ENCODE measurements at regions not wholly inside any gene's neighbourhood (a gene's known extent, or its start where the extent isn't known, plus 50 kb on each side); places are given as distances from the start of the nearest gene placed in this dataset.
A peak's percentile ranks its signal among the peaks of the same experiment; 100 is the strongest.

DNA sequence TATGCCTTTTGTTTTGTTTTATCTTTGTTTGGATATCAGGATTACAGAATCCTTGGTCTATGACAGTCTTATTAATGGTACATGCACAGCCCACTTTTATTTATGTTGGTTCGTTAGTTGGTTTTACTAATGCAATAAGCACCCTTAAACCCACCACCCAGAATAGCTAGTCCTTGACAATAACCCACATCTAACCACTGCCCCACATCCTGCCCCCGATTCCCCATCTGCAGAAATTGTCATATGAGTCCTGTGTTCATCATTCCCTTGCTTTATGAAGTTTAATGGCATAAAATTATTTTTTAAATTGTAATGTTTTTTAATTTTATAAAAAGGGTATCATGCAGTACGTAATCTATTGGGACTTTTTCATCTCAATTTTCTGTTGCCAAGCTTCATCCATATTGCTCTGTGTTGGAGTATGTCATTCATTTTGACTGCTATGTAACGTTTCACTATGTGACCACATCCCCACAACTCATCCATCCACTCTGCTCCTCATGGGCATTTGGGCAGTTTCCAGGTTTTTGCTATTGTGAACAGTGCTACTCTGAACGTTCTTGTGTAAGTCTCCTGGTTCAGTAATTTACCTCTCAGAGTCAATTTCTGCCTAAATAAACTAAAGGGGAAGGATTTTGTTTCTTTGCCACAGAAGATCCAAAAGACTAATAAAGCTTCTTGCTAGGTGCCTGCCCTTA is 150.4 kb downstream of the MRPL14 start:
- Histone ChIP-seq H3K23ac (ENCODE audit: low read depth, low read length, poor library complexity) (no peak overlapping the region), H2BK15ac (ENCODE audit: low read length) (no peak overlapping the region), H3K4me3 (ENCODE audit: low read length in 2 of 2) (no peak overlapping the region), H3K4me2 (ENCODE audit: insufficient read depth, low read length, poor library complexity, severe bottlenecking) (no peak overlapping the region), H3K18ac (ENCODE audit: low read length) (no peak overlapping the region), H3K36me3 (replicated peaks in 1 of 2; ENCODE audit: control insufficient read depth in 2 of 2, insufficient read depth in 2 of 2, low read length in 2 of 2) (no peaks in the 10 kb centered on the region), H2BK12ac (ENCODE audit: low read length) (no peak overlapping the region), H3K4me1 (ENCODE audit: control insufficient read depth in 2 of 2, insufficient read depth in 1 of 2, low read depth in 1 of 2, low read length in 2 of 2) (no peaks in the 10 kb centered on the region), H3K27ac (replicated peaks; ENCODE audit: low read length) (no peak overlapping the region), H4K8ac (ENCODE audit: low read depth, low read length) (no peak overlapping the region), H3K79me1 (ENCODE audit: low read depth, low read length) (no peaks in the 10 kb centered on the region), H2BK5ac (ENCODE audit: low read length) (no peak overlapping the region), H4K91ac (ENCODE audit: low read depth, low read length, poor library complexity) (no peak overlapping the region), H3K9ac (ENCODE audit: low read depth, low read length, poor library complexity) (no peak overlapping the region), H3K9me3 (replicated peaks in 1 of 2; ENCODE audit: control insufficient read depth in 2 of 2, insufficient read depth in 1 of 2, low read depth in 1 of 2, low read length in 2 of 2) (peaks cover 3 to 5% of the 10 kb centered on the region in 2 donors), H2BK120ac (ENCODE audit: low read depth, low read length) (no peak overlapping the region), H2AFZ (ENCODE audit: low read length) (no peak overlapping the region), H2AK5ac (ENCODE audit: low read depth, low read length) (no peak overlapping the region), H3K14ac (ENCODE audit: low read length) (no peak overlapping the region), H3K4ac (ENCODE audit: low read length) (no peak overlapping the region), H3K27me3 (ENCODE audit: control insufficient read depth in 3 of 3, insufficient read depth in 3 of 3, low read depth in 1 of 3, low read length in 3 of 3) (peaks cover 0 to 52% (median 0%) of the 10 kb centered on the region in 3 experiments)
- no CpG with 5 or more reads among the region's 5 CpGs for WGBS, 2 donors (ENCODE audit: extremely low coverage in 2 of 2, insufficient read length in 2 of 2, insufficient replicate concordance in 1 of 2)
- DNase-seq (ENCODE audit: low spot score), result no peak

DNA sequence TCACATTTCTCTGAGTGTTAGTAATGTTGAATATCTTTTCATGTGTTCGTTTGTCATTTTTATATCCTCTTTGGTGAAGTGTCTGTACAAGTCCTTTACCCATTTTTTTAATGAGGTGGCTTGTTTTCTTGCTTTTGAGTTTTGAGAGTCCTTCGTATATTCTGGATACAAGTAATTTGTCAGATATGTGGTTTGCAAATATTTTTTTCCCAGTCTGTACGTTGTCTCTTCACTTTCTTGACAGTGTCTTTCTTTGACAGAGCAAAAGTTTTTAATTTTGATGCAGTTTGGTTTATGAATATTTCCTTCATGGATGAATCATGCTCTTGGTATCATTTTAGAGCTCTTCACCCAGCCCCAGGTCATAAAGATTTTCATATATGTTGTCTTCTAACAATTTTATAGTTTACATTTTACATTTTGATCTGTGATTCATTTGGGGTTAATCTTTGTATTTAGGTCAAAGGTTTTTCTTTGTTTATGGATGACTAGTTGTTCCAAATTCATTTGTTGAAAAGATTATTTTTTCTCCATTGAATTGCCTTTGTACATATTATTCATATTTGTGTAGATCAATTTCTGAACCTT is 152.5 kb downstream of the MRPL14 start:
- no CpG with 5 or more reads among the region's 3 CpGs for WGBS, 2 donors (ENCODE audit: extremely low coverage in 2 of 2, insufficient read length in 2 of 2, insufficient replicate concordance in 1 of 2)
- H3K79me1 ChIP-seq (ENCODE audit: low read depth, low read length), result no peaks in the 10 kb centered on the region
- no peaks in the 10 kb centered on the region for H3K4me1 ChIP-seq (ENCODE audit: control insufficient read depth in 2 of 2, insufficient read depth in 1 of 2, low read depth in 1 of 2, low read length in 2 of 2)
- no peak overlapping the region for H3K4me2 ChIP-seq (ENCODE audit: insufficient read depth, low read length, poor library complexity, severe bottlenecking)
- H2BK15ac ChIP-seq (ENCODE audit: low read length), result no peak overlapping the region
- no peak overlapping the region for H2AK5ac ChIP-seq (ENCODE audit: low read depth, low read length)
- H3K4ac ChIP-seq (ENCODE audit: low read length), result no peak overlapping the region
- H2BK5ac ChIP-seq (ENCODE audit: low read length), result no peak overlapping the region
- peaks cover 0 to 37% (median 0%) of the 10 kb centered on the region in 3 experiments for H3K27me3 ChIP-seq (ENCODE audit: control insufficient read depth in 3 of 3, insufficient read depth in 3 of 3, low read depth in 1 of 3, low read length in 3 of 3)
- H2BK12ac ChIP-seq (ENCODE audit: low read length), result no peak overlapping the region
- H2BK120ac ChIP-seq (ENCODE audit: low read depth, low read length), result no peak overlapping the region
- H3K9me3 ChIP-seq (replicated peaks in 1 of 2; ENCODE audit: control insufficient read depth in 2 of 2, insufficient read depth in 1 of 2, low read depth in 1 of 2, low read length in 2 of 2), result peaks cover 3 to 5% of the 10 kb centered on the region in 2 donors
- H3K14ac ChIP-seq (ENCODE audit: low read length), result no peak overlapping the region
- no peaks in the 10 kb centered on the region for H3K36me3 ChIP-seq (replicated peaks in 1 of 2; ENCODE audit: control insufficient read depth in 2 of 2, insufficient read depth in 2 of 2, low read length in 2 of 2)
- no peak overlapping the region for H2AFZ ChIP-seq (ENCODE audit: low read length)
- no peak overlapping the region for H3K27ac ChIP-seq (replicated peaks; ENCODE audit: low read length)
- H3K23ac ChIP-seq (ENCODE audit: low read depth, low read length, poor library complexity), result no peak overlapping the region
- H3K9ac ChIP-seq (ENCODE audit: low read depth, low read length, poor library complexity), result no peak overlapping the region
- no peak overlapping the region for H4K91ac ChIP-seq (ENCODE audit: low read depth, low read length, poor library complexity)
- no peak for DNase-seq (ENCODE audit: low spot score)
- no peak overlapping the region for H3K4me3 ChIP-seq (ENCODE audit: low read length in 2 of 2)
- no peak overlapping the region for H3K18ac ChIP-seq (ENCODE audit: low read length)
- no peak overlapping the region for H4K8ac ChIP-seq (ENCODE audit: low read depth, low read length)

DNA sequence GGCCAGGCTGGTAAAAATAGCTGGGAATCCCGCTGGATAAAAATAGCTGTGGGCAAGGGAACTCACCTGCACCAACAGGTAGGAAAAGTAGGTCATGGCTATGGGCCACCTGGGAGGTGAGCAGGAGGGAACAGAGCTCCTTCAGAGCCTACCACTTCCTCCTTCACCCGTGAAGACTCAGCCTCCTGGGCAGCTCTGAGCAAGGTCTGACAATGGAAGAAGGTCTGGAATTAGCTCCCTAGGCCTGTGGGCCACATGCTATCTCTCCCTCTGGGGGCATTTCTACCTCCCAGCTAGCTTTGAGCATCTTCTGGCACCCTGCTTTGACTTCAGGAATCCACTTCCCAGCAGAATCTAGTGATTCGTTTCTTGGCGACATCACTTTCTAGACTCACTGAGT is 153.9 kb downstream of the MRPL14 start:
- WGBS, 2 donors (ENCODE audit: extremely low coverage in 2 of 2, insufficient read length in 2 of 2, insufficient replicate concordance in 1 of 2), result no CpG with 5 or more reads among the region's 4 CpGs
- no peak overlapping the region for H3K9ac ChIP-seq (ENCODE audit: low read depth, low read length, poor library complexity)
- DNase-seq (ENCODE audit: low spot score), result no peak

DNA sequence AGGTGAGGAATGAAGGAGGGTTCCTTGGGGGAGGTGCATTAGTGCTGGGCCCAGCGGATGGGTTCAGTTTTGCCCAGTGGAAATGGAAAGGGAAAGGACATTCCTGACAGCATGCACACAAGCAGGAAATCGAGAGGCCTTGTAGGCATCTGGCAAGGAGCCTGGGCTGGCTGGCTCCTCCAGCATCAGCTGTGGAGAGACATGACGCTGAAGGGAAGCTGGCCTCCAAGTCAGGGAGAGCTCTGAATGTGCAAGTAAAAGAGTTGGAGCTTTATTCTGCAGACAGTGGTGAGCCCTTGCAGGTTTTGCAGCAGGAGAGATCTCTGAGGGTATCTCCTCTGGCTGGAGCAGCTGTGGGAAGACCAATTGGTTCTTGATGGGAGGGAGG is 154.3 kb downstream of the MRPL14 start:
- no peak overlapping the region for H3K27ac ChIP-seq (replicated peaks; ENCODE audit: low read length)
- H3K27me3 ChIP-seq (ENCODE audit: control insufficient read depth in 3 of 3, insufficient read depth in 3 of 3, low read depth in 1 of 3, low read length in 3 of 3), result peaks cover 0 to 20% (median 0%) of the 10 kb centered on the region in 3 experiments
- no peak overlapping the region for H3K18ac ChIP-seq (ENCODE audit: low read length)
- H3K4ac ChIP-seq (ENCODE audit: low read length), result no peak overlapping the region
- no peak overlapping the region for H2AFZ ChIP-seq (ENCODE audit: low read length)
- H2BK5ac ChIP-seq (ENCODE audit: low read length), result no peak overlapping the region
- no peak overlapping the region for H4K8ac ChIP-seq (ENCODE audit: low read depth, low read length)
- no peak overlapping the region for H2AK5ac ChIP-seq (ENCODE audit: low read depth, low read length)
- no peak overlapping the region for H3K23ac ChIP-seq (ENCODE audit: low read depth, low read length, poor library complexity)
- no peak overlapping the region for H2BK120ac ChIP-seq (ENCODE audit: low read depth, low read length)
- no peak overlapping the region for H3K14ac ChIP-seq (ENCODE audit: low read length)
- no CpG with 5 or more reads among the region's 3 CpGs for WGBS, 2 donors (ENCODE audit: extremely low coverage in 2 of 2, insufficient read length in 2 of 2, insufficient replicate concordance in 1 of 2)
- H3K4me2 ChIP-seq (ENCODE audit: insufficient read depth, low read length, poor library complexity, severe bottlenecking), result no peak overlapping the region
- no peak overlapping the region for H2BK12ac ChIP-seq (ENCODE audit: low read length)
- H3K4me3 ChIP-seq (ENCODE audit: low read length in 2 of 2), result no peak overlapping the region
- no peak overlapping the region for H2BK15ac ChIP-seq (ENCODE audit: low read length)
- DNase-seq (ENCODE audit: low spot score), result no peak
- H3K79me1 ChIP-seq (ENCODE audit: low read depth, low read length), result no peaks in the 10 kb centered on the region
- H4K91ac ChIP-seq (ENCODE audit: low read depth, low read length, poor library complexity), result no peak overlapping the region
- H3K9ac ChIP-seq (ENCODE audit: low read depth, low read length, poor library complexity), result no peak overlapping the region
- peaks cover 9 to 12% of the 10 kb centered on the region in 2 donors for H3K4me1 ChIP-seq (ENCODE audit: control insufficient read depth in 2 of 2, insufficient read depth in 1 of 2, low read depth in 1 of 2, low read length in 2 of 2)
- H3K9me3 ChIP-seq (replicated peaks in 1 of 2; ENCODE audit: control insufficient read depth in 2 of 2, insufficient read depth in 1 of 2, low read depth in 1 of 2, low read length in 2 of 2), result peaks cover 3 to 5% of the 10 kb centered on the region in 2 donors
- H3K36me3 ChIP-seq (replicated peaks in 1 of 2; ENCODE audit: control insufficient read depth in 2 of 2, insufficient read depth in 2 of 2, low read length in 2 of 2), result no peaks in the 10 kb centered on the region

More for the DNA sequence above, 153.9 kb downstream of the MRPL14 start:
- Histone ChIP-seq H2BK5ac (ENCODE audit: low read length) (no peak overlapping the region), H2BK120ac (ENCODE audit: low read depth, low read length) (no peak overlapping the region), H3K23ac (ENCODE audit: low read depth, low read length, poor library complexity) (no peak overlapping the region), H3K4me3 (ENCODE audit: low read length in 2 of 2) (no peak overlapping the region), H3K4me1 (ENCODE audit: control insufficient read depth in 2 of 2, insufficient read depth in 1 of 2, low read depth in 1 of 2, low read length in 2 of 2) (peaks cover 7% of the 10 kb centered on the region in 2 donors), H3K18ac (ENCODE audit: low read length) (no peak overlapping the region), H3K14ac (ENCODE audit: low read length) (peak overlapping the region; percentile 1), H3K36me3 (replicated peaks in 1 of 2; ENCODE audit: control insufficient read depth in 2 of 2, insufficient read depth in 2 of 2, low read length in 2 of 2) (no peaks in the 10 kb centered on the region), H4K91ac (ENCODE audit: low read depth, low read length, poor library complexity) (no peak overlapping the region), H3K27ac (replicated peaks; ENCODE audit: low read length) (no peak overlapping the region), H3K4ac (ENCODE audit: low read length) (no peak overlapping the region), H3K79me1 (ENCODE audit: low read depth, low read length) (no peaks in the 10 kb centered on the region), H2BK12ac (ENCODE audit: low read length) (no peak overlapping the region), H2BK15ac (ENCODE audit: low read length) (no peak overlapping the region), H3K27me3 (ENCODE audit: control insufficient read depth in 3 of 3, insufficient read depth in 3 of 3, low read depth in 1 of 3, low read length in 3 of 3) (peaks cover 0 to 25% (median 0%) of the 10 kb centered on the region in 3 experiments), H3K9me3 (replicated peaks in 1 of 2; ENCODE audit: control insufficient read depth in 2 of 2, insufficient read depth in 1 of 2, low read depth in 1 of 2, low read length in 2 of 2) (peaks cover 3 to 5% of the 10 kb centered on the region in 2 donors), H3K4me2 (ENCODE audit: insufficient read depth, low read length, poor library complexity, severe bottlenecking) (no peak overlapping the region), H2AFZ (ENCODE audit: low read length) (no peak overlapping the region), H2AK5ac (ENCODE audit: low read depth, low read length) (no peak overlapping the region), H4K8ac (ENCODE audit: low read depth, low read length) (no peak overlapping the region)

Measured in neuronal stem cell (in vitro differentiated cells).